Posterior cingulate gyrus (tissue), 11 donors: ENCODE measurements at regions not wholly inside any gene's neighbourhood (a gene's known extent, or its start where the extent isn't known, plus 50 kb on each side); places are given as distances from the start of the nearest gene placed in this dataset.
A peak's percentile ranks its signal among the peaks of the same experiment; 100 is the strongest.
"Not testable (repeated sequence)": the region's sequence is repeated elsewhere in the genome, so short reads cannot be mapped to it uniquely, and the experiment has no call there.

Experiments
- DNase-seq, 10 donors: peaks; one replicate each; pipeline versions ENCODE4 v3.0.0 to v3.0.0-alpha.2; 2020 to 2021; ENCODE audit warnings: mixed read lengths in 3 of 10
- intact Hi-C: fragments of 100-400 bp; cut with DNase I; formaldehyde crosslinking; loops from one replicate; pipeline ENCODE4 v1.15.1; 2023

DNA sequence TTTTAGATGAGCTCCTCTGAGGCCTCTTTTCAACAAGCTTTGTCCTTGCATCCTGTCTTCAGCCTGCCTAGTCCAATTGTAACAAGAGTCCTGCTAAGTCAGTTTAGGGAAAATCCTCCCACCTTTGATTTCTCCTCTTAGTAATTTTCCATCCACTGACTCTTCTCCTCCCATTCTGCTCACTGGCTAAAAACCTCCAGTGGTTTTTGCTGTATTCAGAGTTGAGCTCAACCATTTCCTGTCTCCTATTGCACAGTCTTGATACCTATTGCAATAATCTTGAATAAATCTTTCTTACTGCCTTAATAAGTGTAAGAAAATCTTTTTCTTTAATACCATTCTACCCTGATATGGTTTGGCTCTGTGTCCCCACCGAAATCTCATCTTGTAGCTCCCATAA lies 117.8 kb upstream of the ENPP6 start:
- DNase-seq: no peak
- intact Hi-C loops: no loop called here

DNA sequence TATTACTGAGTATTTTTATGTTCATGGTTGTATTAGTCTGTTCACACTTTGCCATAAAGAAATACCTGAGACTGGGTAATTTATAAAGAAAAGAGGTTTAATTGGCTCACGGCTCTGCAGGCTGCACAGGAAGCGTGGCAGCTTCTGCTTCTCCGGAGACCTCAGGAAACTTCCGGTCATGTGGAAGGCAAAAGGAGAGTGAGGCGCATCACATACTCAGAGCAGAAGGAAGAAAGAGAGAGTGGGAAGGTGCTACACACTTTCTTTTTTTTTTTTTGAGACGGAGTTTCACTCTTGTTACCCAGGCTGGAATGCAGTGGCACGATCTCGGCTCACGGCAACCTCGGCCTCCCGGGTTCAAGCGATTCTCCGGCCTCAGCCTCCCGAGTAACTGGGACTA lies 115.8 kb upstream of the ENPP6 start:
- DNase-seq, intact Hi-C loops: not testable (repeated sequence)

GRCh38 chr4:184331268-184331995 lies 113.8 kb upstream of the ENPP6 start:
- intact Hi-C loops: no loop called here
- no peak for DNase-seq

DNA sequence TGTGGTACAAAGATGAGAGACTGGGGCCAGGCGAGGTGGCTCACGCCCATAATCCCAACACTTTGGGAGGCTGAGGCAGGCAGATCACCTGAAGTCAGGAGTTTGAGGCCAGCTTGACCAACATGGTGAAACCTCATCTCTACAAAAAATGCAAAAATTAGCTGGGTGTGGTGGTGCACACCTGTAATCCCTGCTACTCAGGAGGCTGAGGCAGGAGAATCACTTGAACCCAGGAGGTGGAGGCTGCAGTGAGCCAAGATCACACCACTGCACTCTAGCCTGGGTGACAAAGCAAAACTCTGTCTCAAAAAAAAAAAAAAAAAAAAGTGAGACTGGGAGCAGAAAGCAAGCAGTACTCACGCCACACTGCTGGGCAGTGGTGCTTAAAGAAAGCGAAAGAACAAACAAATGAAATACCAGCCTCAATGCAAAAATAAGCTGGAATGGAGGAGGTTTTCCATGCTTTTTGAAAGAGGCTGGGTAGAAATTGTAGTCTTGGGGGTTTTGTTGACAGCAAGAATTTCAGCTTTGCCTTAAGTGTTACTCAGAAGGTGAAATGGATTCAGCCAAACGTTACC lies 112.9 kb upstream of the ENPP6 start:
- DNase-seq, intact Hi-C loops: not testable (repeated sequence)

GRCh38 chr4:184329659-184330400 lies 112.2 kb upstream of the ENPP6 start:
- DNase-seq: peak in 3 of 10 donors; percentile 32 to 90 (median 40)
- intact Hi-C loops: no loop called here

DNA sequence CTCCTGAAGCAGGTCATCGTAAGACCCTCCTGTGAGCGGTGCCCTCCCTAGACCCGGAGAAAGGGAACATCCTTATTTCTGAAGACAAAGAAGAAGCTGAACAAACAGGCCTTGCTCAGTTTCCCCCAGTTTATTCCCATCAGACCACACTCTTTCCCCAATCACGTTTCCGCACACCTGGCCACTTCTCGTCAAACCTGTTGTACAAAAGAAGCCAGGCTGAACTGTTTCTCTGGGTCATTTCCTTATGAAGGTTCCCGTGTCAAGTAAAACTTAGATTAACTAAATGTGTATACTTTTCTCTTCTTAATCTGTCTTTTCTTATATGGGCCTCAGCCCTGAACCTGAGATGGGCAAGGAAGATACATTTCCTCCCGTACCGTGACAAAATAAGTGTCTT lies 111.6 kb upstream of the ENPP6 start:
- intact Hi-C loops: no loop called here
- no peak for DNase-seq

GRCh38 chr4:184328022-184328736 lies 110.5 kb upstream of the ENPP6 start:
- intact Hi-C loops: no loop called here
- no peak for DNase-seq

DNA sequence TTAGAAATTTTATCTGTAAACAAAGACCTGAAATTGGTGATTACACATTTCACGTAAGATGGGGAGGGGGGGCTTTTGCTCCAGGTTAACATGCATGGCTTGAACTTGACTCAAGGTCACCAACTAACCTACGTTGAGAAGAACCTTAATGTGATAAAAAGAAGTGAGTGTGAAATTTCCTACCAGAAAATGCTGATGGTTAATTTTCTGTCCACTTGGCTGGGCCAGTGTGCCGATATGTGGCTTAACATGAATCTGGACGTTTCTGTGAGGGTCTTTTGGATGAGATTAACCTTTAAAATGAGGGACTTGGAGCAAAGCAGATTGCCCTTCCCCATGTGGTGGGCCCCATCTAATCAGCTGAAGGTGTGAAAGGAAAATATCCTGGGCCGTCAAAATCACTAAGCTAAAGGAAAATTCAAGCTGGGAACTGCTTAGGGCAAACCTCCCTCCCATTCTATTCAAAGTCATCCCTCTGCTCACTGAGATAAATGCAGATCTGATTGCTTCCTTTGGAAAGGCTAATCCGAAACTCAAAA lies 107.3 kb upstream of the ENPP6 start:
- intact Hi-C loops: no loop called here
- no peak for DNase-seq

DNA sequence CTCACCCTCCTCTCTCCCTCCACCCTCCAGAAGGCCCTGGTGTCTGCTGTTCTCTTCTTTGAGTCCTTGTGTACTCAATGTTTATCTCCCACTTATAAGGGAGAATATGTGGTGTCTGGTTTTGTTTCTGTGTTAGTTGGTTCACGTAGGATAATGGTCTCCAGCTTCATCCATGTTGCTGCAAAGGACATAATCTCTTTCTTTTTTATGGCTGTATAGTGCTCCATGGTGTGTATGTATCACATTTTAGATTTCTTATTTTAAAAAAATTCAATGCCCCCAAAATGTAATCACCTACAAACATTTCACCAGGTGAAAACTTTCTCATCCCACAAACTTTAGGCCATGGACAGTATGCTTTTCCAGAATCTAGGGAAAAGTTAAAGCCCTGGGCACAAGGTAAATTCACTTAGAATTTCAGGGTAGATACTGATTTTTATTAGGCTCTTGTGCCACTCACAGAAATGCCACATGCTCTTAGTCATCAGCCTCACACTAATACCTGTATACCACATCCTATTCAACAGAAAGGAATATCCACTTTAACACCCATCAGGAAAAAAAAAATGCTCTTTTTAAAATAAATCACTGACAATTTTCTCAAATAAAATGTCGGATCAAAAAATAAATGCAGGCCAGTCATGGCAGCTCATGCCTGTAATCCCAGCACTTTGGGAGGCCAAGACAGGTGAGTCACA lies 104.8 kb upstream of the ENPP6 start:
- no peak for DNase-seq
- intact Hi-C loops: no loop called here

DNA sequence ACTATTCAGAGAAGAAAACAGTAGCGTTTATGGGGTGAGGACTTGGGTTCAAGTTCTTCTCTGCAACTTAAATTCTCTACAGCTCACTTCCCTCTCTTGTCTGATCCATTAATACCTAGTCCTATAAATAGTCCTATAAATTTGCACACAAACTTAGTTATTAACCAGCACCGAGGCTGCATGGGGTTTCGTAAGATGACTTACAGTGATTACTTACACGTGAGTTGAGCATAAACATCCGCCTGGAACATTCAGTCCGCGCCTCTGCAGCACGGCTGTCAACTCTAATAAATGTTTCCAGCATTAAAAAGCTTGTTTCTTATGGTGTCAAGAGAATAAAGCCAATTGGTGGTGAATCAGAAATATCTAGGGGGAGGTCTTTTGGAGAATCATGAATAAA lies 103.0 kb upstream of the ENPP6 start:
- intact Hi-C loops: no loop called here
- no peak for DNase-seq

- intact Hi-C loops: no loop called here
- DNase-seq: no peak
Measured at GRCh38 chr4:184318852-184319251, 101.2 kb upstream of the ENPP6 start.

DNA sequence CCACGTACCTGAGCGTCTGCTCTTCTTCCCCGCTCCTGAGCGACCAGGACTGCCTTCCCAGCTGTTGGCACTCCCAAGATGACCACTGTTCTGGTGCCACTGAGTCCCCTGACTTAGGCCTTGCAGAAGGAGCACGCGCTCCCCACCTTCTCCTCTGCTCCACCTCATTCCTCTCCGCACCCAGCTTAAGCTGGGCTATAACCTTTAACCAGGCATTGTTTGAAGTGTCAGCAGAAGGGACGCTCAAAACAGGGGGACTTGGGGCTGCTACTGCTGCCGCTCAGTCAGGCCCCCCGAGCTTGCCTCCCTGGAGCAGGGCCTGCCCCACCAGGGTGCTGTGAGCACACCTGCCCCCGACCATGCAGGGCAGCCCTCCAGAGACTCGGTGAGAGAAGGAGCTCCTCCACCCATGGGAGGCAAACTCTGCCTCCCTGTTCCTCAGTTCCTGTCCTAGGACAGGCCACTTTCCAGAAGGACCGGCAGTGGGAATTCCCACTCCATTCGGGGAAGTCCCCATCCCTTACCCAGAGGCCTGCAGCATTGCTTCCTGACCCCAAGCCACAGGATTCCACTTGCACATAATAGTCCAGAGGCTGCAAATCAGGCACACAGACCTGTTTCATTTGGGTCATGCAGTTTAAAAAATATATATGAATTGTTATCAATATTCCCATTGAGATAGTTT lies 99.7 kb upstream of the ENPP6 start:
- intact Hi-C loops: no loop called here
- DNase-seq: no peak

DNA sequence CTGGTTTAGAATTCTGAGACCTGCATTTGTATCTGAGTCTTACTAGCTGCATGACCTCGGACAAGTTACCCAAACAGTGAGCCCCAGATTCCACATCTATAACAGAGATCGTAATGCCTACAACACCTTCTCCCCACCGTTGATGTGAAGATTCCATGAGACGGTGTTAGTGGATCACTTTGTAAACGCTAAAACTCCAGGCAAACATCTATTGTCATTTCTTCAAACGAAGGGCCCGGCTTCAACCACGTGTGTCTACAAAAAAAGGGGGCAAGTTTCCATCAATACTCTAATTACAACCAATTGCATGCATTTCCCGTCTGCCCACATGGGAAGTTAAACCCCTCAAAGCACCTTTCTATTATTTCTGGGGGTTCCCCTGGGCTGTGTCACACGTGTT lies 99.1 kb upstream of the ENPP6 start:
- no peak for DNase-seq
- intact Hi-C loops: no loop called here

- intact Hi-C loops: no loop called here
- no peak for DNase-seq
Measured at GRCh38 chr4:184315675-184316359, 98.1 kb upstream of the ENPP6 start.

GRCh38 chr4:184313702-184314659 lies 96.3 kb upstream of the ENPP6 start:
- no peak for DNase-seq
- intact Hi-C loops: no loop called here

DNA sequence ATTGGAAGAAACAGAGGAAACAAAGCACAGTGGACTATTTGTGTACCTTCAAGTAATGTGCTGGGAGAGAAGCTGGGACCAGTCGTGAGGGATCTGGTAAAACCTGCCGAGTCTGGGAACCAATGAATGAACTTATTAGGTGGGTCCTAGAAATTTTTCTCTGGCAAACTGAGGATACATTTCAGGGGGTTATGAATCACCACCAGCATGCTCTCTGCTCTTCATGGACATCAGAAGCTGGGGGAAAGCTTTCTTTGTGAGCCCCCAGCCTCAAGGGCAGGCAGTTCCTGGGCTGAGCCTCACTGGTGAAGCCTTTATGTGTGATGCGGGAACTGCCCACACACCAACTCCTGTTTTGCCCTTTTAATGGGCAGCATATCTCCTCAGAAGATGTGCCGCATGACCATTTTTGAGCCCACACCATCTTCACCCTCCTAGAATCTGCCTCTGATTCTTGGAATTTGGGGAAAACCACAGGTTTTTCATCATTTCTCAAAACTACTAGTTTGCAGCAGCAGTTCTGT lies 95.4 kb upstream of the ENPP6 start:
- intact Hi-C loops: no loop called here
- DNase-seq: no peak

DNA sequence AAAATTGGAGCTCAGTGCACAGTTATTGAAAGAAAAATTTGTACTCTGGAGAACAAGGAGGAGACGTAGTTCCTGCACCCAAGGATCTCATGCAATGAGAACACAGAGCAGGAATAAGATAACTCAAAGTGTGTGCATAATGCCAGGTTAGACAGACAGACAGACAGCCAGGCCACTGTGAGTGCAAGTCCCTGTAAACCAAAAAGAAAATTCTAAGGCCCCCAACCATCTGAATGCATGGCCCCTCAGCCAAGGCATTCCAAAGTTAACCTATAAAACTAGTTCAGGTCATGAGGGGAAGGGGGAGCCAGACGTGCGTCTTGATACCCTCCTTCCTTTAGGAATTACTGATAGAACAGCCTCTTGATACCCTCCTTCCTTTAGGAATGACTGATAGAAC lies 94.5 kb upstream of the ENPP6 start:
- intact Hi-C loops: no loop called here
- no peak for DNase-seq
